SK-N-SH (cell line): ENCODE measurements at regions not wholly inside any gene's neighbourhood (a gene's known extent, or its start where the extent isn't known, plus 50 kb on each side); places are given as distances from the start of the nearest gene placed in this dataset.

ENCODE experiments used
- CTCF ChIP-seq: fragments of 200-600 bp; sonication (generic); IDR thresholded peaks from 2 replicates; pipeline ENCODE4 v1.6.1; 2017; ENCODE audit warnings: antibody characterized with exemption, mild to moderate bottlenecking, moderate library complexity
- ELF1 ChIP-seq: IDR thresholded peaks from 2 replicates; pipeline ENCODE4 v1.4.0; 2012
- GABPA ChIP-seq: IDR thresholded peaks from 2 replicates; pipeline ENCODE4 v1.4.0; 2012; ENCODE audit warnings: low read depth, mild to moderate bottlenecking
- MAX ChIP-seq: IDR thresholded peaks from 2 replicates; pipeline ENCODE4 v1.4.0; 2012; ENCODE audit warnings: low read depth
- POLR2AphosphoS5 ChIP-seq: IDR thresholded peaks from 2 replicates; pipeline ENCODE4 v1.6.1; 2012; ENCODE audit warnings: low read depth, low read length
- SIN3A ChIP-seq: IDR thresholded peaks from 2 replicates; pipeline ENCODE4 v1.6.1; 2012; ENCODE audit warnings: low read depth, mild to moderate bottlenecking, low read length, moderate library complexity, borderline replicate concordance
- TAF1 ChIP-seq: IDR thresholded peaks from 2 replicates; pipeline ENCODE4 v1.6.1; 2012; ENCODE audit warnings: low read depth, mild to moderate bottlenecking, low read length, moderate library complexity, borderline replicate concordance
- USF1 ChIP-seq: IDR thresholded peaks from 2 replicates; pipeline ENCODE4 v1.4.0; 2012; ENCODE audit warnings: low read depth, borderline replicate concordance

GRCh38 chr4:135368831-135369230, 1167.2 kb upstream of the PABPC4L start:
- TF ChIP-seq SIN3A (no peak), GABPA (no peak), CTCF (no peak), USF1 (no peak), TAF1 (no peak), MAX (no peak), POLR2AphosphoS5 (no peak), ELF1 (no peak)
